Effector CD4-positive, alpha-beta T cell (primary cell): ENCODE measurements at regions not wholly inside any gene's neighbourhood (a gene's known extent, or its start where the extent isn't known, plus 50 kb on each side); places are given as distances from the start of the nearest gene placed in this dataset.

ENCODE experiments used
- DNase-seq: peaks from one replicate; pipeline ENCODE4 v3.0.0-alpha.2; 2020

DNA sequence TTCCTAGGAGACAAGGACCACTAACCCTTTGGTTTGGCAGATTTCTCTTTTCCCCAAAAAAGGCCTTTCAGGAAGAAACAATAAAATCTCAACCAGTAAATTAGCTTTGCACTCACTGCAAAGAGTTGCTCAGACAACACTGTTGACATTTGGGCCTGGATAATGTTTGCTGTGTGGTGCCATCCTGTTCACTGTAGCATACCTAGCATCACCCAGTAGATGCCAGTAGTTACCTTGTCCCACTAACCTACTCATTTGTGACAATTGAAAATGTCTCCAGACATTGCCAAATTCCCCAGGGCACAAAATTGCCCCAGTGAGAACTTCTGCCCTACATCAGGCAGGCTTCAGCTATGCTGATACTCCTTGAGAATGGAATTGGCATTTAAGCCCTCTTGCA, 177.0 kb upstream of the ERCC4 start:
- no peak for DNase-seq

DNA sequence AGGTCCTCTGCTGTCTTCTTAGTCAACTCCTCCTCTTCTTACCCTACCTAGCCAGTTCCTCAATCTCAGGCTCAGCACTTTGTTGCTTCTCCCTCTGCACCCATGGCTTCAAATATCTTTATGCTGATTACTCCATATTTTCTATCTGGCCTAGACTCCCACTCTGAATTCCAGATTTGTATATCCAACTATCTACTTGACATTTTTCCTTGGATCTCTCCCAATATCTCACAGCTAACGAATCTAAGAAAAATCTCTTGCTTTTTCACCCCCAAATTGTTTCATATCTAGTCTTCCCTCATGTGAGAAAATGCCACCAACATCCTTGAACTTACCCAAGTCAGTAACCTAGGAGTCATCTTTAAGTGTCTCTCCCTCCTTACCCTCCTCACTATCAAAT, 176.4 kb upstream of the ERCC4 start:
- no peak for DNase-seq

DNA sequence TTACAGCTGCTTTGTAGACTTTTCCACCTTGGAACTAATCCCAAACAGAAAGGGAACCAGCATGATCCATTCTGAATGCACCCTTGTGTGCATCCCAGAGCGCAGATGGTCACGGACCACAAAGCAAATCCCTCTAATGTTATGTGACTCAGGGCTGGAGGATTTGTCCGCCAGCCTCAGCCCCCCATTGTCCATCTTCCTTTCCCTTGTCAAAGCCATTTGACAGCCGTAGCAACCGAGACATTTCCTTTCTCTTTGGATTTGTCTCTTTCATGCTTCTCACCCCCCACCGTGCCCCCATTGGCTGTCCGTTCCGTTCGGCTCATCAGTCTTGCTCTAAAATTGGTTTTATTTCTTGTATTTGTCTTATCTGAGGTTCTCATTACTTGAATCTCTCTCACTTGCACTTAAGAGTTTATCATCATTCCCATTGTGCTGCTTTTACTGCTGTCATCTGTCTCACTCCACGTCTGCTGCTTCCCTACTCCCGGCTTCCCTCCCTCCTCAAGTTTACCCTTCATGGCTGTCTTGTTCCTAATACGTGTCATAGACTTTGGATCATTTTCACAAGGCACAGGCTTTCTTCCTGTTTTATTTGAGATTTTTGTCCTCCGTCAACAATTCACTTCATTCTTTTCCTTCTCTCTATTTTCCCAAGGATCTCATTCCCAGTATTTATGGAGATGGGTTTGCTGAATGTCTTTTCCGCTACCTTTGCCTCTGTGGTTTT, 163.4 kb upstream of the ERCC4 start:
- DNase-seq: no peak

DNA sequence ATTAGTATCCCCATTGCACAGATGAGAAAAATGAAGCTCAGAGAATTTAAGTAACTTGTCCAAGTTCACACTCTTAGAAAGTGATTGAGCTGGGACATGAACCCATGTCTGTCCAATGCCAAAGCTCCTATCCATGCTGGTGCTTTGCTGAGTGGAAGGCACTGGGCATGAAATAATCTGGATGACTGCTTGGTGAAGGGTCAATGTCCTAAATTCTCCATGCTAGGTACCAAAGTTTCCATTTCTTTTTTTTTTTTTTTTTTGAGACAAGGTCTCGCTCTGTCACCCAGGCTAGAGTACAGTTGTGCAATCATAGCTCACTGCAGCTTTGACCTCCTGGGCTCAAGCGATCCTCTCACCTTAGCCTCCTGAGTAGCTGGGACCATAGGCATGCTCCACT, 153.6 kb upstream of the ERCC4 start:
- no peak for DNase-seq

DNA sequence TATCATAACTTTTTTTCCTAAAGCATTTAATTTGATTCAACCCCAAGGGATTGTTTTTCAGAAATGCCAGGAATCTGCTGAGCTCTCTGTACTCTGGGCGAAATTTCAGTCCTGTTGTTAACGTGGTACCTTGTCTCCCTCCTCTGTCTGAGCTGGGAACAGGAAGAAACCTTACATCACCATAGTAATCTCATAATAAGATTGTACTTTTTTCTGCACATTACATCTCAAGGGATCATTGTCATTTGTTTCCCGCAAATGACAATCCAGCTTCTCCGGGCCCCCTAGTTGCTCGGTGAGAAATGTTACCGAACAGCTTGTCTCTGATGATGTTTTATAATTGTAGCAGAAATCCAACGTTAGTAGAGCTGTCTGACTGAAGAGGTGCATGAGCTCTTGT, 152.7 kb upstream of the ERCC4 start:
- no peak for DNase-seq

DNA sequence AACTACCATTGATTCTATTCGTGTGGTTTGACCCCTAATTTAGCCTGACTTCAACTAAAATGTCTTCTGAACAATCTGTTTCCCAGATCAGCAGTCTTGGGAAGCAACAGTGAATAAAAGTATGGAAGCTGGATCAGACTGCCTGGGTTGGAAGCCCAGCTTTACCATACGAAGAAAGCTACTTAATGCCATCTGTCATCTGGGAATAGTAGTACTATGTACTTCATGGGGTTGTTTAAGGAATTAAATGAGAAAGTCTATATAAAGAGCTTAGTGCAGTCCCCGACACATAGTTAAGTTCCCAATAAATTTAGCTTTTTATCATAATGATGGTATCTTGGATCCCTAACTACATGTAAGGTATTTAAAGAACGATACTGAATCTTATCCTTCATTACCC, 151.5 kb upstream of the ERCC4 start:
- no peak for DNase-seq

DNA sequence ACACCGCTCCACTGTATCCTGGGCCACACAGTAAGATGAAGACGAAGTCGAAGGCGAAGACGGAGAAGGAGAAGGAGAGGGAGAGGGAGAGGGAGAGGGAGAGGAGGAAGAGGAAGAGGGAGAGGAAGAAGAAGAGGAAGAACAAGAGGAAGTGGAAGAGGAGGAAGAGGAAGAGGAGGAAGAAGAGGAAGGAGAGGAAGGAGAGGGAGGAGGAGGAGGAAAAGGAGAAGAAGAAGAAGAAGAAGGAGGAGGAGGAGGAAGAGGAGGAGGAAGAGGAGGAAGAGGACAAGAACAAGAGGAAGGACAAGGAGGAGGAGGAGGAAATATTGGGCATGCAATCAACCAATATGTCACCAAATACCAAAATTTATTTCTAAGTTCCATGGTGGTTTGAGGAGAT, 149.5 kb upstream of the ERCC4 start:
- DNase-seq: no peak

DNA sequence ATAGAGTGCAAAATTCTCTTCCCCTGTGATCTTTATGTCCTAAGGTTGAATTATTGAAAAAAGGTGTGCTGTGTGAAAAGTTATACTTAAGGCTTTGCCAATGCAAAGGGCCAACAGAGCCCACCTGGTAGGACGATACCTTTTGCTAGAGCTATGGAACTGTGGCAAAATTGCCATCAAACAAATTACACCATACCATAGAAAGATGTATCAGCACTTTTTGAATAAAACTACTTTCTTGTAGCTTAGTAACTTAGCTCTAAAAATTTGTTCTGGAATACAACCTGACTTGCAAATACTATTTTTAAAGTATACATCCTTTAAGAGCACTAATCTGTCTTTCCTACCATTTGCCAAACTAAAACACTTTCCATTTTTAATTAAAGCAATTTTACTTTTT, 147.2 kb upstream of the ERCC4 start:
- DNase-seq: no peak

DNA sequence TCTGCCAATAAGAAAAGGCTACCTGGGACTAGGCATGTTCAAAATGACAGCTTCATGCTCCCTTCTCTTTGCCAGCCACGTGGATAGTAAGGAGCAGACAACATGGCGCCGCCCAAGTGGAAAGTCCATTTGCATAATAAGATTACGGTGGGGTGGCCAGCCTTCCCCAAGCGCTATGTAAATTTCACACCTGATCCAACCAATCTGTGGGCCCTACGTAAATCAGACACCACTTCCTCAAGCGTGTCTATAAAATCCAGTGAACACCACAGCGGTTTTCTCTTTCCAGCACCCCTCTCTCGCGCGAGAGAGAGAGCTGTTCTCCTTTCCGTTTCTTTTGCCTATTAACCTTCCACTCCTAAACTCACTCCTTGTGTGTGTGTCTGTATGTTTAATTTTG, 140.3 kb upstream of the ERCC4 start:
- DNase-seq: no peak

DNA sequence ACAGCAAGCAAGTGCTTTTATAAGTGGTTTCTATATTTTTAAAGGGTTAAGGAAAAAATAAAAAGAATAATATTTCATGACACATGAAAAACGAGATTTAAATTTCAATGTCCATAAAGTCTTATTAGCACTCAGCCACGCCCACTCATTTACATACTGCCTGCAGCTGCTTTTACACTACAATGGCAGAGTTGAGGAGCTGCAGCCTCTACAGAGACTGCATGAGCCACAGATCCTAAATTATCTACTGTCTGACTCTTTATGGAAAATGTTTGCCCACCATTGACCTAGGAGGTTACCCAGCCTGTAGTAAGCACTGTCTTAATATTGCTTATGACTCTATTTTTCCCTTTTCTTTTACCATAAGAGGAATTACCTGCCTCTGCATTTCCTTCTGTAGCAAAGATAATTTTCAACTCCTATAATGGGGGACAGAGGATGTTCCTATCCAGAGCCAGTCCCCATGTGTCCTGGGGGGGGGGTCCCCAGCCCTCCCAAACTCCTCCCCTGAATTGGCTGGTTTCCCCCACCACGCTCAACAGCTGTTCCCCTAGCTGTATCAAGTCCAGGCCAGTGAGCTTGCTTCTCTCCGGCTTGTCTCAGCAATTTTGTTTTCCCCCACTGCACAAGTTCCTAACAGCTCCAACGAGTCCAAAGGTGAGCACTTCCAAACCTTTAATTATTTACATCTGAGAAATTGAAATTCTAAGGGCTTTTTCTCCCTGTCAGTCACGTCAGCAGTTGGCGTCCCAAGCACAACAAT, 139.4 kb upstream of the ERCC4 start:
- DNase-seq: no peak

DNA sequence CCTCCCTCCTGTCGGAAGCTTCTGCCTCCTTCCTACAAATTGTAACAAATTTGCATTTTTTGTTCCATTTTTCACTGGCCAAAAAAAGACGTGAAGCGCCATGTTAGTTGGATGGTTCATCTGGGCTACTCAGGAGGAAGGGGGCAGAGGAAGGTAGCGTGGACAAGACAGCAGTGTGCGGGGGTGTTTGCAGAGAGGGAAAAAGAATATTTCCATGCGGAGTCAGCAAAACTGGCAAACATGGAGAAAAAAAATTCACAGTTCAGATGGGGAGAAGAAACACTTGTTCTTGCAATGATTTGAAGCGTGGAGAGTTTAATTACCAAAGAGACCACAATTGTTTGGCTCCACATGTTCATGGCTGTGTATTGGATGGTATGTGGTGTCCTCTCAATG, 138.8 kb upstream of the ERCC4 start:
- DNase-seq: no peak

DNA sequence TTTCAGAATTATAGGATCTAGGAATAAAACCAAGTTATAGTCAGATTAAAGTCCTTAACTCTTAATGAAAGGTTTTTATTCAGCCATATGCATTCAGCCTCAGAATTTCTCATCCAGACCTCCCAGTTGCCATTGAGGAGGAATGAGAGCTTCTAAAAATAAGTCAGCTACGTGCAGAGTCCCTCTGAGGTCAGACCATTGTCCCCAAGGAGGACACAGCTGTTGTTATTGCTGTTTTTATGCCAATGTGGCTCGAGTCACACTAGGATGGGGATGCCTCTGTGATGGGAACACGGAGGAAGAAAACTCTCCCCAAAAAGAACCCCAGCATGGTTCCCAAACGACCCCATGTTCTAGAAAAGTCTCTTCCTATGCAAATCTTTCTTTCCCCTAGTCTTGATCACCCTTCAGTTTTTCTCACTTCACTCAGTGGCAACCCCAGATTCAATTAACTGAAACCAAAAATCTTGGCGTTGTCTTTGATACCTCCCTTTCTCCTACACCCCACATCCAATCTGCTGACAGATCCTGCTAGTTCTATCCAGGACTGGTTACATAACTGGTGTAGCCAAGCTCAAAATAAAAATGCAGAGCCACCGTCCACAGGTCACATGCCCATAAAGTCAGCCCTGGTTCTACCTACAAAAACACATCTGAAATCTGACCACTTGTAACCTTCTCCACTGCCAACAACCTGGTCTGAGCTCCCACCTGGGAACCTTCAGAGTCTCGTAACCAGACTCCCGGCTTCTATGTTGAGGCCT, 138.2 kb upstream of the ERCC4 start:
- no peak for DNase-seq

DNA sequence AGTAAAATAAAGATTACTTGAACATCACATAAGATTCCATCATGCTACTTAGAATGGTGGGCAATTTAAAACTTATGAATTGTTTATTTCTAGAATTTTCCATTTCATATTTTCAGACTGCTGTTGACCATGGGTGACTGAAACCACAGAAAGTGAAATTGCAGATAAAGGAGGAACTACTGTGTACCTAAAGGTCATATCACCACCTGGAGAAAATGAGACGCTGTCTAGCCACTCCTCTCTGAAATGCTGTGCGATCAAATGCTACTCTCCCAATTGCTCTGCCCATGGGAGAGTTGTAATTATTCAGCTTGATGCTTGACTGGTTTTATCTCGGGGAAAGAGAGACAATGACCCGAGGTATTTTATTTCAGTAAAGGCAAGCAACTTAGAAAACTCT, 128.9 kb upstream of the ERCC4 start:
- no peak for DNase-seq

DNA sequence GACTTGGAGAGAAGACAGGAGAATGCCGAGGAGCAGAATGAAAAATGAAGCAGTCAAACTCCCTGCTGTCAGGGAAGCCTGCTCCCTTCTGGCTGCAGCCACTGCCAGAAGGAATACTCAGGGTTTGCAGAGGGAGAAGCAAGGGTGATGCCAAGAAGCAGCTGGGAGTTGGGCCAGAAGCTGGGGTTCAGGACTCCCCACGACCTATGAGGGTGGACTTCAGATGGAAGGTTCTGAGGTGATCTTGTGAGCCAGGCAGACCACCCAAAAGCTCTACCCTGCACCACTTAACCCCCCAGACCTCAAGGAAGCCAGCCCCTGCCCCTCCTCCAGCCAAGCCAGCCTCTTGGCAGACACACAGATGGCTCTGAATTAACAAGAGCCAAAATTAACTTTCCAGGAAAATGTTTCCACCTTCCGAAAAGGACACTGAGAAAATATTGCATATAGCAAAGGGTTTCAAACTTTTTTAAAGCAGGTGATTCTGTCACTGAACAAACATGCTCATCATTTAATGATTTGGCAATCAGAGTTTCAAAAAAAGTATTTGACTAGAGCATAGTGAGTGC, 126.0 kb upstream of the ERCC4 start:
- no peak for DNase-seq

DNA sequence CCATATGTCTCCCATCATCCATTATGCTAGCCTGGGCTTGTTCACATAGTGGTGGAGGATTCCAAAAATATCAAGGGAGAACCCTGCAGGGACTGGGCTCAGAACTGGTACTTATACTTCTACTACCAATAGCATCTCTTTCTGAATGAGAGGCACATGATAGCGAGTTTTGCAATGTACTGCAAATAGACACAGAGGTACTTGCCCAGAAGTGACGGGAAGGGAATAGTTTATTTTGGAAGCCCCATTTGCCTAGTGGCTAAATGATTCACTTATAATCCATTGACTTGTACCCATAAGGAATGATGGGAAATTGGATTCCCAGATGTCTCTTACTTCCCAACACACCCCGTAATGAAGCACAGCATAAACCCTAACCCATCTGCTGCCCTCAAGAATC, 124.8 kb upstream of the ERCC4 start:
- no peak for DNase-seq

DNA sequence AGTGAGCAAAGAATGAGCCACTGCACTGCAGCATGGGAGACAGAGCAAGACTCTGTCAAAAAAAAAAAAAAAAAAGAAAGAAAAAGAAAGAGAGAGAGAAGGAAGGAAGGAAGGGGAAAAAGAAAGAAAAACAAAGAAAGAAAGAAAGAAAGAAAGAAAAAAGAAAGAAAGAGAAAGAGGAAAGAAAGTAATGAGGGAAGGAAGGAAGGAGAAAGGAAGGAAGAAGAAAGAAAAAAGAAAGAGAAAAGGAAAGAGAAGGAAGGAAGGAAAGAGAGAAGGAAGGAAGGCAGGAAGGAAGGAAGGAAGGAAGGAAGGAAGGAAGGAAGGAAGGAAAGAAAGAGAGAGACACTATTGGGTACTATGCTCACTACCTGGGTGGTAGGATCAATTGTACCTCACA, 122.2 kb upstream of the ERCC4 start:
- DNase-seq: no peak

DNA sequence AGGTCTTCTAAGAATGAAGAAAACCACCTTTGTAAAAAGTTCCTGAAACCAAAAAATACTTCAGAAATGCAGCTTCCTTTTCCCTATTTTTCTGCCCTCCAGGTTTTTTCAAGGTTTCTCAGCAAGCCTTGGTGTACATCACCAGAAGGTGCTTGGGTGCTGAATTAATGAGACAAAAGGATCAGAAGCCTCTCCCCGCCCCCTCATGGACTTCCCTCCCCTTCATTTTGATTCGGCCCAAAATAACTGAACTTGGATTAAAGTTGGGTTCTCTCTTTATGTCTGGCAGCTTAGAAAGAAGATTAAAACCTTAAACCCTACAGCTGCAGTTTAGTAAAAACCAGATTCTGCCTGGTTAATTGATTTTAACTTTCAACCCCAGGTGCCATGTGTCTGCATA, 121.7 kb upstream of the ERCC4 start:
- DNase-seq: no peak

DNA sequence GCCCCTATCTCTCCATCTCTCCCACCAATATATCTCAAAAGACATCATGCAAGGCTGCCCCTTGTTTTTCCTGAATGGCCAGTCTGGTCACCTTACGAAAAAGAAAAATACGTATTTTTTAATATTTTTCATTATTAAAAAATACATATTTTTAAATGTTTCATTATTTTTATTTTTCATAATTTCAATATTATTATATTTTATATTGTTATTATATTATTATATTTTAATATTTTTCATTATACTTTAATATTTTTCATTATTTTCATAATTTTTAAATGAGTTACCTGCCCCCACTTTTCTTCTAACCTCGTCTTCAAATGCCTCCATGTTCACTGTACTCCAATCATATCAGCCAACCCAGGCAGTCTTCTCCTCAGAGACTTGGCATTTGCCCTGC, 116.0 kb upstream of the ERCC4 start:
- DNase-seq: no peak

DNA sequence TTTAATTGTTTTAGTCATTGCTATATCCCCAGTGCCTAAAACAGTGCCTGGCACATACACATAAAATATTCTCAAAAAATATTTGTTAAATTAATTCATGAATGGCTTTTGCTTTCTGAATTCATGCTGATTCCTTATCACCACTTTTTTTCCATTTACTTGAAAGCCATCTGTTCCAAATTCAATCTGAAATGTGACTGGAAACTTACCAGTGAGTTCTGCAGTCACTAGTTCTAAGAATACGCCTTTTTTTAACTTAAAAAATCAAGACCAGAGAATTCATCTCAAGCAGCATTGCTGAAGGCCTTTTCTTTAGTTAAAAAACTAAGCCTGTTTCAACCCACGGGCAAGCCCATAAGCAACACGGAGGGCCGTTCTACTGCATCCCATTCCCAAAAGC, 114.0 kb upstream of the ERCC4 start:
- no peak for DNase-seq

DNA sequence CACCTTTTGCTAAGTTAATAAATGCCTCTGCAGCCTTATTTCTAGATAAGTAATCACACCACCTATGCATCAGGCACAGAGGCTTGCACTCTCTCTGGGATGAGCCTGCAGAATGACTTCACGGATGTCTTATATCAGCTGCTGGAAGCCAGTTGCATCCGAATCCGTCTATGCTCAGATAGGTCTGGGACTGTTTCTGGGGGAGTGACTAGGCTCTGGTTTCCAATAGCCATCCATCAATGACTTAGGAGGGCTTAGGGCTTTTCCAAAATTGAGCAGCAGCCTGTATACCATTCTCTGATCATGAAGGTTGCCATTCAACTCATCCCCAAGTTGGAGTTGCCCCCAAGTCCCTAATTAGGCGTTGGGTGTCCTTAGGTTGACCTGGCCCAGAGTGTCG, 113.3 kb upstream of the ERCC4 start:
- DNase-seq: no peak

DNA sequence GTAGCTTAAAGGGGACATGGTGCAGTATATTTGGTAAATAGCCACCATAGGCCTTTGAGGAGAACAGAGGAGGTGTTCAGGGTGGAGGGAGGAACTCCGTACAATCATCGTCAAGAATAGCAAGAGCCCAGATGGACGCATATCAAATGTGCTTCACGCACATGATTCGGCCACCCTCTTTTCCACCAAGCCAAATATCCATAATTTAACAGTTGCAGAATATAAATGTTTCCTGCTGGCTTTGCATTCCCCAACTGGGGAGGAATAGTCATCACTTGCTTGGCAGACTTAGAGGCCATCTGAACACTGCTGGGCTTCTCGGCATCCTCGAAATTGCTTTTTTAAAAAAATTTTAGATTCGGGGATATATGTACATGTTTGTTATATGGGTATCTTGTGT, 111.9 kb upstream of the ERCC4 start:
- DNase-seq: no peak

DNA sequence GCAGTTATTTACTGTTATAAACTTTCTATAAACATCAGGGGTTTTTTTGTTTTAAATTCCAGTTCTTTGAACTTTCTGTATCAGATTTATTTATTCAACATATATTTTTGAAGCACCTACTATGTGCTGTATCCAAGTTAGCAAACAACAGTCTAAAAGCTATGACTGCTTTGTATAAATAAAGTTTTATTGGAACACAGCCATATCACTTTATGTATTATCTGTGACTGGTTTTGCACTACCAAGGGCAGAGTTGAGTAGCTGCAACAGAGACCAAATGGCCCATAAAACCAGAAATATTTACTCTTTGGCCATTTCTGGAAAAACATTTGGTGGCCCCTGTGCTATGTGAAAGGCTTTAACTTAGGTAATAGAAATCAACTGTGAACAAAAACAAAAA, 110.2 kb upstream of the ERCC4 start:
- no peak for DNase-seq

DNA sequence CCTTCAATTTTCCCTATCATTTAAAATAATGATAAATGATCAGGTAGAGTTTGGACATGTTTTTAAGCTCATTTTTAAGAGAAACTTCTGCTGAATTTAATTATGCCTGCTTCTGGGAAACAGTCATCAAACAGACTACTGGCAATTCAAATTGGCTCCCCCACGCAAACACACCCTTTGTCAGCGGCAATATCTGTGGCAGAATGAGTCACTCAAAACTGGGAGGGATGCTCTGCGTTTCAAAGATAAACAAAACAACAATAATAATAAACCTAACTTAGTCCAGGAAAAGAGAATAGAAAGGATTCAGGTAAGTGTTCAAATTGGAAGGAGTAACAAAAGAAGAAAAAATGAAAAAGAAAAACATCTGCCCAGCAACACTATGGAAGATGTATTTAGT, 108.1 kb upstream of the ERCC4 start:
- DNase-seq: no peak

DNA sequence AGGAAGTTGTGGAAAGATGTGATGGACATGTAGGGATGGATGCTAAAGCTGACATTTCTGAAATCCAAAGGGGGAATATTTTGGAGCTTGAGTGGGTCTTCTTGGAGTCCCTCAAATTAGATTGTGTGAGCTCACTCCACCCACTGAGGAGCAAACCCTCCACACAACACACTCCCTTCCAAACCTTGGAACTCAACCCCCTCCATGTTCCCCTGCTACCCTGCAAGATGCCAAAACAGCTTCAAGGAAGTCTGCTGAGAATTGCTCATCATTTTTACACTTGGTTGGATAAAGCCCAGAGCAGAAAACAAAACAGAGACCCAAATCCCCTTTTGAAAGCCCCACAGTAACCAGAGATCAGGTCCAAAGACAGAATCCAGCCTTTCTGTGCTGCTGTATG, 103.3 kb upstream of the ERCC4 start:
- DNase-seq: no peak
